ENCODE measurements at regions not wholly inside any gene's neighbourhood (a gene's known extent, or its start where the extent isn't known, plus 50 kb on each side); places are given as distances from the start of the nearest gene placed in this dataset.
A peak's percentile ranks its signal among the peaks of the same experiment; 100 is the strongest.

DNA sequence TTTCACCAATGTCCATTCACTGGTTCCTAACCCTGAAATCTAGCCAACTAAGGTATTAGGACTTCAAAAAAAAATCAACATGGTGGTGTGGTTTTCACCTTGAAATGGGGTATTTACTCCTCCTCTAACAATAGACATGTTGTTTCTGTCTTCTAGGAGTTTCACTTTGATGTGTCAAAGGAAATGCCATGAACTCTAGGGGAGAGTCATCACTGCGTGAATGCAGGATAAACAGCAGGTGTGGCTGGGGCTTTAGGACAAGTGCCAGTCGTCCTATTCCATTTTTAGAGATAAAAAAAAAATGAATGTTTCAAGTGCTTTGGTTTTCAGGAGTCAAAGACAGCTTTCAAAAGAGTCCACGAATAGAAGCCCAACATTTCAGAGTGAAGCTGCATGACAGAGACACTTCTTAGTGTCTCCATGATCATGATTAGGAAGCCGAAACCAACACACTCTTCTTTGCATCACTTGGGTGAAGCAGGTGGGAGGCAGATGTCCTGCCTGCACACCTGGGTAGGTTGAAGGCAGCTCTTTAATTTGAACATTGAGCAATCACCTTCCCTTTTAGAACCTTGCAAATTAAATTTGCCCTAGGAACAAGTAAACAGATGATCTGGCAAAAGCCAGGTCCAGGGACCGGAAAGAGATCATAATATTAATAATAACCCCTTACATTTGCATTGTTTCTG, 328.5 kb upstream of the PRDM1 start:
- DNase-seq, result no peak

- no peak for DNase-seq
Observed at GRCh38 chr6:105755885-105756284, 330.3 kb upstream of the PRDM1 start.

- no peak for DNase-seq
Observed at GRCh38 chr6:105753620-105754211, 332.4 kb upstream of the PRDM1 start.

DNA sequence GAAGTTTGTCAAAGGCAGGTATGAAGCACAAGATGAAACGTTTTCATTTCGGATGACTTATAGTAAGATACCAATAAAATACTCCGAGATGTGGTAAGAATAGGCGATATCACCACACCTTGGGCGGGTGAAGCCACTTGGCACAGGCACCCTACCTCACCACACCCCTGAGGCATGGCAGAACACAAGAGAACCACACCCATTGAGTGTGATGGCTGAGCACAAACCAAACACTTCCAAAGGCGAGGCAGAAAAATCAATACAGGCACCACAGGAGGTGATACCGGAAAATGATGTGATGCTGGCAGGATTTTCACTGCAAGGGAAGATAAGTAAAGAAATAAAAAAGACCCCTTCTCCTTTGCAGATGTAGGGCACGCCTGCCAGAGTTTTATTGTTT, 332.9 kb upstream of the PRDM1 start:
- DNase-seq, result no peak

GRCh38 chr6:105750089-105750488, 336.0 kb upstream of the PRDM1 start:
- DNase-seq, result no peak

- peak; percentile 13 for DNase-seq
Observed at GRCh38 chr6:105748737-105749161, 337.4 kb upstream of the PRDM1 start.

DNA sequence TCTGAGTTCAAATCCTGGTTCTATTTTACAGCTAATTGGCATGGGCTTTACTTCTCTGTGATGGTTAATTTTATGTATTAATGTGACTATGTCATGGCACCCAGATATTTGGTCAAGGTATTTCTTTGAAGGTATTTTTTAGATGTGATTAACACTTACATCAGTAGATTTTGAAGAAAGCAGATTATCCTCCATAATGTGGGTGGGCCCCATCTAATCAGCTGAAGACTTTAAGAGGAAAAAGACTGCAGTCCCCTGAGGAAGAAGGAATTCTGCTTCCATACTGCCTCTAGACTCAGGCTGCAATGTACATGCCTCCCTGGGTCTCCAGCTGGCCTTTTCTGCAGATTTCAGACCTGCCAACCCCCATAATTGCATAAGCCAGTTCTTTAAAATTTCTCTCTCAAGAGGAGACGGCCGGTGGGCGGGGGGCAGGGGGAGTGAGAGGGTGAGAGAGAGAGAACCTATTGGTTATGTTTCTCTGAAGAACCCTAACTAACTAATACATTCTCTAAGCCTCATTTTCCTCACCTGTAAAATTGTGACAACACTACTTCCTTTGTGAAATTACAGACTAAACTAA, 338.2 kb upstream of the PRDM1 start:
- DNase-seq, result no peak

- DNase-seq, result no peak
Observed at GRCh38 chr6:105746509-105746908, 339.6 kb upstream of the PRDM1 start.

DNA sequence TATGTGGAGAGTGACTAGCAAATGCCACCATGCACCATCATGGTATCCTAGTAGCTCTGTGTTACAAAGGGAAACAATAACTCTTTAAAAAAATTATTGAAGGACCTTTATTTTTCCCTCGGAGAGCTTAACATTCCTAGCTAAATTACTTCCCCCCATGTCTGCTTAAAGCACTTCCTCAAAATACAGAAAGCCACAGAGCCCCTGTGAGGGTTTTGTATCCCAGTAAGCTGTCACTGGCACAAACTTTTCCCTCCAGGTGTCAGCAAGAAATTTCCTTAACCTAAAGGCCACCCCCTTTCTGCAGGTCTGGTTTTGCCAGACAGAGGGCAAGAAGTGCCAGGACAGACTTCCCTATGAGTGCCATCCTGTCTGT, 340.0 kb upstream of the PRDM1 start:
- no peak for DNase-seq

DNA sequence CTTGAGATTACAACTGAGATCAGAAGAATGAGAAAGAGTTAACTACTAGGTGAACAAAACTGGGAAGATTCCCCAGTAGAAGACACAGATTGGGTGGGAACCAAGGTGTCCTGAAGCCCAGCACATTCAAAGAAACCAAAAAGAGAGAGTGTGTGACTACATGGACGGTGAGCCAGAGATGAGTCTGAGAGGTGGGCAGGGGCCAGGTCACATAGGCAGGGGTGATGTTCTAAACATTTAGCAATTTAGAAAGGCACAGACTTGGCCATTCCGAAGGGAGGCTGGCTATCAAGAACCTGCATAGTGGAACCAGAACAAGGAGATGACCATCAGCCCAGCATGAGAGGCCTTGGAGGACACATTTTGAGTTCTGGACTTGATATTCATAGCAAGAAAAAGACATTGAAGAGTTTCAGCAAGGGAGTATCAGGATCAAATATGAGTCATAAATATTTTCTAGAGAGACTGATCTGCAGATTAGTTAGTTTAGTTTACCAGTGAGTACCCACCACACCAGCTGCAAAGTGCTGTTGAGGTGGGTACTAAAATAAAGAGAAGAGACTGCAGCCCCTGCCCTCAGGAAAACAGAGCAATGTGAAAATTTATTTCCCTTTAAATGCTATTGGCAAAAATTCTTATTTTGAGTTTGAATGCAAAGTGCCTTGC, 340.5 kb upstream of the PRDM1 start:
- DNase-seq, result no peak

DNA sequence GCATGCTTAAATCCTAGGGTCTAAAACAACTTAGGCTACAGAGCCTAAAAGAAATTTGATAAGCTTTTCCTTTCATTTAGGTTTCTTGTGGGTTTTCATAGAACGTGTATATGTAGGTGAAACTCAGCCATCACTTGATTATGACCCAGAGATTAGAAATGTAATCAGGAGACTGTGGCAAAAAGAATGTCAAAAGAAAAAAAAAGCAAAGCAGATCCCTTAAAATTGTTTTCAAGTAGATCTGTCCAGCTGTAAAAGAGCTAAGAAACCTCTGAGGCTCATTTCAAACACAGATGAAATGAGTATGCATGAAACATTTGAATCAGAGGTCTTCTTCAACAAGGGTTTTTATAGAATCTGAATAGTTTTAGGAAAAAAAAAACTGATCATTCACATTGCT, 341.3 kb upstream of the PRDM1 start:
- no peak for DNase-seq

DNA sequence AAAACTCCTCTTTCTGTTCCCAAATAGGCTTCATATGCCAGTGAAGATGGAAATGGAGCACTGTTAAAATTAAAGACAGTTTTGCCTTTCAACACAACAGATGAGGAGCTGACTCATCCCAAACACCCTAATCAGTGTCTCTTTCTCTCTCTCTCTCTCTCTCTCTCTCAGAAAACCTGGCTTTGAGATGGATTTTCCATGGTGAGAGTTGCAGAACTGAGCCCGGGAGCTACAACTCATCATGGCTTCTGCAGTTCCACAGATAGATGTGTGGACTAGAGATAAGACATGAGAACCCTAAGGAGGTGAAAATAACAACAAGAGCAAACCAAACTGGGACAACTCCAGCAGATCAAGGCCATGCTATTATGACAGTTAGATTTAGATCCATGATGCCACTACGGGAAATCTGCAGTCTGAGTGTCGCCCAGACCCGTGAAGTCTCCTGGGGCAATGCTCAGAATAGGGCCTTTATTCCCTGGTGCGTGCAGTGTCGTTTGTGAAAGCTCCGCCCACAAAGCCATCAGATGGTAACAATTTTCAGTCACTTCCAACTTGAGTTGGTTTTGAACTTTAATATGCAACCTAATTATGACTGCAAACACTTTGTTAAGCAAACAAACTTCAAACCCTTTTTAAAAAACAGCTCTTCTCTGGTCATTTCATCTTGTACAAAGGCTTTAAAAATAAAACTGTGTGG, 338.2 kb upstream of the PREP start:
- no peak for DNase-seq

GRCh38 chr6:105739764-105740163, 336.9 kb upstream of the PREP start:
- DNase-seq, result no peak

GRCh38 chr6:105733556-105734162, 330.8 kb upstream of the PREP start:
- DNase-seq, result peak; percentile 38

DNA sequence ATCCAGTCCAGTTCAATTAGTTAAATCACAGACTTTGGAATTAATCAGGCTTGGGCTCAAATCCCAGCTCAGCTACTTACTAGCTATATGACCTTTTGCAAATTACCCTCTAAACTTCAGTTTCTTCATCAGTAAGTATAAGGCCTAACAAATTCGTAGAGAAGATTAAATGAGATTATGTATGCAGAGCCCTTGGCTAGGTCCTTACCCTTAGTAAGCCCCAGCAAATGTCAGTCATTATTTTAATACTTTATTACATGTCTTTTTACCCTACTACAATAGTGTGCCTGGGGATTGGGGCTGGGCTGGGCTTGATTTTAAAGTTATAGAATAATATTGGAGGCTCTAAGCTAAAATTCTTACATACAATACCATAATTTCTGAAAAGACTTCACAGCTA, 326.1 kb upstream of the PREP start:
- no peak for DNase-seq

DNA sequence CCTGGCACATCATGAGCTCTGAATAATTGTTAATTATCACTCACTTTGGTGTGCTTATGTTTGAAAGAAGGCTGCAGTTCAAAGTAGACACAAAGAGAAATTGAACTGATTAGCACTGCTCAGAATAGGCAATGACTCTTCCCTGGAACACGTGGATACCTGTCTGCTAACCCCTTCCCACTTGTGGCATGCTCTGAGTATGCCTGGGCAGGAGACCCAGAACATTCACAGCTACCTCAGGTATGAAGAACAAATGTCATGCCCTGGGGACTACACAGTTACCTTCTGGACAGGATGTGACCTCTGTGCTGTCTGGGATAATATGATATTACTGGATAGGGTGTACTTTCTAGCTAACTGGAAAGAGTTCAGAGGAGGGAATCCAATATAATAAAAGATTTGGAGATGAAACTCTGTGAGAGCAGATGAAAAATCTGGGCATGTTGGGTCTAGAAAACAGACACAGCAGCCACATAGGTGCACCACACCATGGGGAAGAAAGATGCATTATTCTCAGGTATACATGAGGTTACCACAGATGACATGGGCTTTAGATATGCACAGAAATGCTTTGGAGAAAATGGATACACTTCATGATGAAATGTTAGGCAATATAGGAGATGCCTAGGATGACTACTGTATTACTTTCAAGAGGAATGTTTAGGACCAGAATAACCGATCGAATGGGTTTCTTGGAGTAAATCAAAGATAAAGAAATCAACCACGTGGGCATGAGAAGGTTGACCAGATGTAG, 324.2 kb upstream of the PREP start:
- no peak for DNase-seq

GRCh38 chr6:105714846-105715245, 312.0 kb upstream of the PREP start:
- DNase-seq, result no peak

DNA sequence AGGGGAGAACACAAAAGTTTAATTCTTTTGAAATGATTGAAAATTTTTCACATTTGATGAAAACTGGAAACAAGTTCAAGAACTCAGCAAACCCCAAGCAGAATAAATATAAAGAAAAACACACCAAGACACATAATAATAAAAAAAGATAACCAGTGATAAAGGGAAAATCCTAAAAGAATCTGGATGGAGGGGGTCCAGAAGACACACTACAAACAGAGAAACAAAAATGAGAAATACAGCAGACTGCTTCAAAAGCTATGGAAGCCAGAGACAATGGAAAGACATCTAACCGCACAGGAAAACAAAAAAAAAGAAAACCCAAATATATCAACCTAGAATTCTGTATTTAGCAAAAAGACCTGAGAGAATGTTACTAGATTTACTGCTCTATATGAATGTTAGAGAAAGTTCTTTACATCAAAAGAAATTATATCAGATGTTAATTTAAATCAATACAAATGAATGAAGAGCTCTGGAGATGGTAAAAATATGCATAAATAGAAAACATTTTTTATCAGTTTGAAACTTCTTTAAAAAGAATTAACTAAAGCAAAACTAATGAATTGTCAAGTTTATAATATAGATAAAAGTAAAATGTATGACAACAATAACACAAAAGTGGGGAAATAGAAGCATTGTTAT, 310.7 kb upstream of the PREP start:
- DNase-seq, result no peak

DNA sequence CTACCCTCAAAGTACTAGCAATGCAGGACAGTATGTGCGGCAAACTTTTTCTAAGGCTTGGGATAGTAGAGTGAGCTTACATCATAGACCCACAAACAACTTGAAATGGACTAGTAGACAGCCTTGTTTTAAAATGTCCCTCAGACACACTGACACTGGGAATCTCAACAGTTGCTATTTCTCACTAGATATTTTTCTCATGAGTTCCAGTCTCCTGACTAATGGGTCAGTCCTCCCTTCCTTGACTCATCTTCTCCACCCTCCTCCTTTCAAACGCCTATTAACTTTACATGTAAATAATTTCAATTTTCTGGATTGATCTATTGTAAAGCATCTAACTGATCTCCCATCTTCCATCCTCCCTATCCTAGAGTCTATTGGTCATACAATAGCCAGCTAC, 308.3 kb upstream of the PREP start:
- peak; percentile 40 for DNase-seq

- no peak for DNase-seq
Observed at GRCh38 chr6:105705608-105706007, 302.7 kb upstream of the PREP start.

DNA sequence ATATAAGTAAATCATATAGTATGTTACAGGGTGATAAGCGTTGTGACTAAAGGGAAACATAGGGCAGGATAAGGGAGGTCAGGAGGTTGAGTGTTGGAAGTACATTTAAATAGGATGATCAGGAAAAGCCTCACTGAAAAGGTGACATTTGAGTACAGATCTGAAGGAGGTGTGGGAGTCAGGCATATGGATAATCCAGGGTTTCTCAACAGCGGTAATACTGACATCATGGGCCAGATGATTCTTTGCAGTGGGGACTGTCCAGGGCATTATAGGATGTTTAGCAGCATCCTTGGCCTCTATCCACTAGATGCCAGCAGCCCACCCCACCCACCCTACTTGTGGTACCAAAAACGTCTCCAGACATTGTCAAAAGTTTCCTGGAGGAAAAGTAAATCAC, 292.6 kb upstream of the PREP start:
- no peak for DNase-seq
